ENCODE measurements at regions not wholly inside any gene's neighbourhood (a gene's known extent, or its start where the extent isn't known, plus 50 kb on each side); places are given as distances from the start of the nearest gene placed in this dataset.

GRCh38 chr21:38942748-38943211, 137.1 kb downstream of the ETS2 start:
- TF ChIP-seq POLR2A (IDR thresholded peaks at IDR 0.05) (no peak), CTCF (IDR thresholded peaks at IDR 0.05) (no peak)

Data from sigmoid colon (tissue), 3 donors.